Thyroid gland (tissue), 4 donors: ENCODE measurements at regions not wholly inside any gene's neighbourhood (a gene's known extent, or its start where the extent isn't known, plus 50 kb on each side); places are given as distances from the start of the nearest gene placed in this dataset.

Source experiments
- POLR2A ChIP-seq, 2 donors: fragments of 450-650 bp; IDR thresholded peaks; one replicate each; pipeline ENCODE4 v1.6.1; 2017; ENCODE audit warnings: antibody characterized with exemption in 2 of 2, mild to moderate bottlenecking in 2 of 2, moderate library complexity in 1 of 2
- TF ChIP-seq, protein P1 (sequence below), 6 experiments: fragments of 200-600 bp in 3 of 6; fragments of 450-650 bp in 3 of 6; sonication (generic) in 3 of 6; IDR thresholded peaks; one replicate each; pipeline ENCODE4 v1.5.1; 2016 to 2019; ENCODE audit warnings: antibody characterized with exemption in 6 of 6, mild to moderate bottlenecking in 2 of 6, inconsistent platforms in 1 of 6, moderate library complexity in 1 of 6

DNA sequence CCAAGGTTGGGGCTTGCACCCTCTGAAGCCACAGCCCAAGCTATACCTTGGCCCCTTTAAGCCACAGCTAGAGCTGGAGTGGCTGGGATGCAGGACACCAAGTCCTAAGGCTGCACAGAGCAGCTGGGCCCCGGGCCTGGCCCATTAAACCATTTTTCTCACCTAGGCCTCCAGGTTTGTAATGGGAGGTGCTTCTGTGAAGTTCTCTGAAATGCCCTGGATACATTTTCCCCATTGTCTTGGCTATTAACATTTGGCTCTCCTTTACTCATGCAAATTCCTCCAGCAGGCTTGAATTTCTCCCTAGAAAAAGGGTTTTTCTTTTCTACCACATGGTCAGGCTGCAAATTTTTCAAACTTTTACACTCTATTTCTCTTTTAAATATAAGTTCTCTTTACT is 93.8 kb upstream of the FGF14 start:
- TF ChIP-seq, protein P1, sequence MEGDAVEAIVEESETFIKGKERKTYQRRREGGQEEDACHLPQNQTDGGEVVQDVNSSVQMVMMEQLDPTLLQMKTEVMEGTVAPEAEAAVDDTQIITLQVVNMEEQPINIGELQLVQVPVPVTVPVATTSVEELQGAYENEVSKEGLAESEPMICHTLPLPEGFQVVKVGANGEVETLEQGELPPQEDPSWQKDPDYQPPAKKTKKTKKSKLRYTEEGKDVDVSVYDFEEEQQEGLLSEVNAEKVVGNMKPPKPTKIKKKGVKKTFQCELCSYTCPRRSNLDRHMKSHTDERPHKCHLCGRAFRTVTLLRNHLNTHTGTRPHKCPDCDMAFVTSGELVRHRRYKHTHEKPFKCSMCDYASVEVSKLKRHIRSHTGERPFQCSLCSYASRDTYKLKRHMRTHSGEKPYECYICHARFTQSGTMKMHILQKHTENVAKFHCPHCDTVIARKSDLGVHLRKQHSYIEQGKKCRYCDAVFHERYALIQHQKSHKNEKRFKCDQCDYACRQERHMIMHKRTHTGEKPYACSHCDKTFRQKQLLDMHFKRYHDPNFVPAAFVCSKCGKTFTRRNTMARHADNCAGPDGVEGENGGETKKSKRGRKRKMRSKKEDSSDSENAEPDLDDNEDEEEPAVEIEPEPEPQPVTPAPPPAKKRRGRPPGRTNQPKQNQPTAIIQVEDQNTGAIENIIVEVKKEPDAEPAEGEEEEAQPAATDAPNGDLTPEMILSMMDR (IDR thresholded peaks at IDR 0.05): no peak
- no peak for TF ChIP-seq POLR2A (IDR thresholded peaks at IDR 0.05)
